Mesothelial cell of epicardium (in vitro differentiated cells): ENCODE measurements at regions not wholly inside any gene's neighbourhood (a gene's known extent, or its start where the extent isn't known, plus 50 kb on each side); places are given as distances from the start of the nearest gene placed in this dataset.

Experiments used
- DNase-seq, 2 experiments: peaks; one replicate each; pipeline ENCODE4 v3.0.0; 2021; ENCODE audit warnings: low spot score in 2 of 2; ENCODE audit not compliant: unreplicated experiment in 2 of 2
- H3K27ac Mint-ChIP-seq: 2 replicates; pipeline ENCODE4 v1.8.0; 2021; ENCODE audit warnings: mixed read lengths
- H3K27me3 Mint-ChIP-seq: 2 replicates; pipeline ENCODE4 v1.8.0; 2021; ENCODE audit warnings: low read depth, mixed read lengths
- H3K36me3 Mint-ChIP-seq: 2 replicates; pipeline ENCODE4 v1.8.0; 2021; ENCODE audit warnings: mixed read lengths
- H3K4me1 Mint-ChIP-seq: 2 replicates; pipeline ENCODE4 v1.8.0; 2021; ENCODE audit warnings: mixed read lengths
- H3K4me3 Mint-ChIP-seq: 2 replicates; pipeline ENCODE4 v1.8.0; 2021; ENCODE audit warnings: mild to moderate bottlenecking, moderate library complexity, mixed read lengths
- H3K9me3 Mint-ChIP-seq: 2 replicates; pipeline ENCODE4 v1.8.0; 2021; ENCODE audit warnings: mixed read lengths
- TF ChIP-seq, protein P1 (sequence below): fragments of 200-600 bp; sonication (generic); IDR thresholded peaks from one replicate; pipeline ENCODE4 v1.5.0; 2021; ENCODE audit warnings: antibody characterized with exemption; ENCODE audit not compliant: unreplicated experiment

DNA sequence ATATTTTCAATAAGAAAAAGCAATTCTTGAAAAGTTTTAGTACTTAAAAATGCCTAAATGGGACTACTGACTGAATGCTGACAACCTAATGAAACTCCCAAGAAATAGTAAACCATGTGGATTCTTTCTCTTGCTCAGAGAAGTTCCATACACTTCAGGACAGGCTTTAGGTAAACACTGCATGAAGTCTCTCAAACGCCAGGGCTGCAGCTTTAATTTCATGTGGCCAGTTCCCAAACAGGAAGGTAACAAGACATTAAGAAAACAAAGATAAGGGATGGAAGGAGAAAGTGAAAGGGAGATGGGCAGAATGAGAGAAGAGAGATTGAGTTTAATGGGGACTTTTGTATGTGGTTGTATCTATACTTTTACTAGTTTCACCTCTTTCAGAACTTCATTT is 734.7 kb upstream of the PKDCC start:
- DNase-seq = no peak
- H3K27ac Mint-ChIP-seq = no peak overlapping the region
- no peaks in the 10 kb centered on the region for H3K27me3 Mint-ChIP-seq
- no peaks in the 10 kb centered on the region for H3K9me3 Mint-ChIP-seq
- peaks cover 13% of the 10 kb centered on the region for H3K4me1 Mint-ChIP-seq
- TF ChIP-seq, protein P1, sequence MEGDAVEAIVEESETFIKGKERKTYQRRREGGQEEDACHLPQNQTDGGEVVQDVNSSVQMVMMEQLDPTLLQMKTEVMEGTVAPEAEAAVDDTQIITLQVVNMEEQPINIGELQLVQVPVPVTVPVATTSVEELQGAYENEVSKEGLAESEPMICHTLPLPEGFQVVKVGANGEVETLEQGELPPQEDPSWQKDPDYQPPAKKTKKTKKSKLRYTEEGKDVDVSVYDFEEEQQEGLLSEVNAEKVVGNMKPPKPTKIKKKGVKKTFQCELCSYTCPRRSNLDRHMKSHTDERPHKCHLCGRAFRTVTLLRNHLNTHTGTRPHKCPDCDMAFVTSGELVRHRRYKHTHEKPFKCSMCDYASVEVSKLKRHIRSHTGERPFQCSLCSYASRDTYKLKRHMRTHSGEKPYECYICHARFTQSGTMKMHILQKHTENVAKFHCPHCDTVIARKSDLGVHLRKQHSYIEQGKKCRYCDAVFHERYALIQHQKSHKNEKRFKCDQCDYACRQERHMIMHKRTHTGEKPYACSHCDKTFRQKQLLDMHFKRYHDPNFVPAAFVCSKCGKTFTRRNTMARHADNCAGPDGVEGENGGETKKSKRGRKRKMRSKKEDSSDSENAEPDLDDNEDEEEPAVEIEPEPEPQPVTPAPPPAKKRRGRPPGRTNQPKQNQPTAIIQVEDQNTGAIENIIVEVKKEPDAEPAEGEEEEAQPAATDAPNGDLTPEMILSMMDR = no peak
- no peaks in the 10 kb centered on the region for H3K36me3 Mint-ChIP-seq
- H3K4me3 Mint-ChIP-seq = no peak overlapping the region

DNA sequence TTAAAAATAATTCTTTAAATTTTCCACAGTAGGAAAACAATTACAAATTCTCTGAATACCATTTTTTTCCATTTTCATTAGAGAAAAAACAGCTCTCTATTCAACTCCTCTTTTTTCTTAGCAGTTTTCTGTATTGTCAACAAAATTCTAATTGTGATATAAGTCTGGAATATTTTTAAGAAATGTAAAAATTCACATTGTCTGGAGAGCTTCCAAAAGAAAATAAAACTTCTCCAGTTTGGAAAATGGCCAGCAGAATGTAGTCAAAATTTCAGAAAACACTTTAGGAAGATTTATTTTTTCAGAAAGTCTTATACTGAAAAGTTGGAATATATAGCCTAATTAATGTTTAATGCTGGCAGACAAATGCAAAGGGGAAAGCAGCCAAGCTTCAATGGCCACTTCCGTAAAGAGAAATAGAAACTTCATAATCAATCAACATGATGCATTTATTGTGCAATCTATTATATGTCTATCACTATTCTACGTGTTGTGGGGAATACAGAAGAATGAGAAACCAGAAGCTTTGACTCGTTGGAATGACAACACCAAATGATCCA is 733.2 kb upstream of the PKDCC start:
- peaks cover 13% of the 10 kb centered on the region for H3K4me1 Mint-ChIP-seq
- no peaks in the 10 kb centered on the region for H3K36me3 Mint-ChIP-seq
- no peak overlapping the region for H3K4me3 Mint-ChIP-seq
- no peaks in the 10 kb centered on the region for H3K9me3 Mint-ChIP-seq
- no peak for DNase-seq
- TF ChIP-seq, protein P1 = no peak
- peak overlapping the region; percentile 30 for H3K27ac Mint-ChIP-seq
- H3K27me3 Mint-ChIP-seq = no peaks in the 10 kb centered on the region

DNA sequence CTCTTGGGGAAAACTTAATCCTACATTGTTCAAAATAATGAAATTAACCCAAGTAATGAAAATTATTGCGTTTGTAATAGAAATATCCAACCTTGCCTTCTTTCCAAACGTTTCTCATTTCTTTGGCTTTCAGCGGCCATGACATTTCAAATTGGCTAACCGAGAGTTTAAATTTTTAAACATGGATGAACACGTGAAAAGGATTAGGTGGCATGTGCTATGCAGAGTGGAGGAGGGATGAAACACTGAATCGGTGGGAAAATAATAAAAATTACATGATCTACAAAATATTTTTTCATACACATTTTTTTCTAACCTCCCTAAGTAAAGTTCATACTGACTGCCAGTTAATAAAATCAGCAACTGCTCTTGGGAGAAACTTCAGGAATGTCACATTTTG is 728.4 kb upstream of the PKDCC start:
- no peak for DNase-seq
- H3K27ac Mint-ChIP-seq = no peak overlapping the region
- H3K27me3 Mint-ChIP-seq = no peaks in the 10 kb centered on the region
- no peak overlapping the region for H3K4me3 Mint-ChIP-seq
- TF ChIP-seq, protein P1 = no peak
- H3K36me3 Mint-ChIP-seq = no peaks in the 10 kb centered on the region
- peaks cover 12% of the 10 kb centered on the region for H3K4me1 Mint-ChIP-seq
- peaks cover 2% of the 10 kb centered on the region for H3K9me3 Mint-ChIP-seq

DNA sequence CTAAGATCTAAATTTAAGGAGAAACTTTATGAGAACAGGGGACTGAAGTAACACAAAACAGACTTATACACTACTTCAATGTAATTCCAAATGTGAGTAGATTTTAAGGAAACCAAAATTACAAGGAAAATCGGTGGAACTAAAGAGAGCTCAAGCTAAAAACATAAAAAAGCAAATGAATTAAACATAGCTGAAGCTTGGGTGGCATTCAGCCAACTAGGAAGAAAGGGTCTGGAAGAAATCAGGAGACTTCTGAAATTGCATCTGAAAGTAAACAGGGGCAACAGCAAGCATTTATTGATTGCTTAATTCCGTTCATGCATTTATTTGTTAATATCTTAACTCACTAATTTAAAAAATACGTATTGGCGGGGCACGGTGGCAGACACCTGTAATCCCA is 727.3 kb upstream of the PKDCC start:
- Mint-ChIP-seq H3K4me3 (no peak overlapping the region), H3K4me1 (peaks cover 6% of the 10 kb centered on the region), H3K36me3 (peaks cover 1% of the 10 kb centered on the region), H3K9me3 (peaks cover 5% of the 10 kb centered on the region), H3K27me3 (no peaks in the 10 kb centered on the region), H3K27ac (peak overlapping the region; percentile 2)
- no peak for DNase-seq
- TF ChIP-seq, protein P1 = no peak

DNA sequence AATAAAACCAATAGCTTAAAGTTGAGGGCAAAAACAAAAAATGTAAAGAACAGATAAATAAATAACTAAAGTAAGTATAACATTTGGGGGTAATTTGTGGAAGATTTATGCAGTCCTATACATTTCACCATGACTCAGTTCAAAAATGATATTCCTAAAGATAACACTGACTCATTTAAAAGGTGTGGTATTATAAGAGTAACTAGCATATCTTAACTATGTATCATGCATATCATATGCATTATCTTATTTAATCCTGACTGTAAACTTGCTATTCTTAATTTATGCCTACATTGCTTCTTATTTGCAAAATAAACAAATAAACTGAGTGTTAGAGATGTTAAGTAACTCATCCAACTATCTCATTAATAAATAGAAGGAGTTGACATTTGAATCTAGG is 726.5 kb upstream of the PKDCC start:
- peaks cover 6% of the 10 kb centered on the region for H3K4me1 Mint-ChIP-seq
- no peaks in the 10 kb centered on the region for H3K27me3 Mint-ChIP-seq
- peaks cover 1% of the 10 kb centered on the region for H3K36me3 Mint-ChIP-seq
- peaks cover 5% of the 10 kb centered on the region for H3K9me3 Mint-ChIP-seq
- H3K27ac Mint-ChIP-seq = no peak overlapping the region
- TF ChIP-seq, protein P1 = no peak
- no peak for DNase-seq
- no peak overlapping the region for H3K4me3 Mint-ChIP-seq

DNA sequence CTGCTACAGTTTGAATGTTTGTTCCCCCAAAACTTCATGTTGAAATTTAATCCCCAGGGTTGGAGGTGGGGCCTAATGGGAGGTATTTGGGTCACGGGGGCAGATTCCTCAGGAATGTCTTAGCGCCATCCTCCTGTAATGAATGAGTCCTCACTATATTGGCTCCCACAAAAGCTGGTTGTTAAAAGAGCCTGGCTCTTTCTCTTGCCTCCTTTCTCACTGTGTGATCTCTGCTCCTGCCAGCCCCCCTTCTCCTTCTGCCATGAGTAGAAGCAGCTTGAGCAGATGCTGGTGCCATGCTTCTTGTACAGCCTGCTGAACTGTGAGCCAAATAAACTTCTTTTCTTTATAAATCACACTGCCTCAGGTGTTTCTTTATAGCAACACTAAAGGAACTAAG is 721.0 kb upstream of the PKDCC start:
- peaks cover 11% of the 10 kb centered on the region for H3K9me3 Mint-ChIP-seq
- TF ChIP-seq, protein P1 = no peak
- H3K4me1 Mint-ChIP-seq = peaks cover 6% of the 10 kb centered on the region
- H3K4me3 Mint-ChIP-seq = no peak overlapping the region
- H3K27ac Mint-ChIP-seq = no peak overlapping the region
- peaks cover 1% of the 10 kb centered on the region for H3K36me3 Mint-ChIP-seq
- no peaks in the 10 kb centered on the region for H3K27me3 Mint-ChIP-seq
- no peak for DNase-seq
